Naive thymus-derived CD4-positive, alpha-beta T cell (primary cell): ENCODE measurements at regions not wholly inside any gene's neighbourhood (a gene's known extent, or its start where the extent isn't known, plus 50 kb on each side); places are given as distances from the start of the nearest gene placed in this dataset.
A peak's percentile ranks its signal among the peaks of the same experiment; 100 is the strongest.
"Not testable (repeated sequence)": the region's sequence is repeated elsewhere in the genome, so short reads cannot be mapped to it uniquely, and the experiment has no call there.

ENCODE experiments used
- ATAC-seq: fragments of 150-1000 bp; cut with Tn5 transposase; 2 replicates; pipeline ENCODE4 v1.10.0; 2021; ENCODE audit warnings: mild to moderate bottlenecking, moderate library complexity
- CTCF ChIA-PET: fragments of 350-600 bp; sonication (Branson Sonifier 250); formaldehyde crosslinking; loops from one replicate; lab custom pipeline; 2021; ENCODE audit warnings: antibody characterized with exemption; lab: Charles Lee
- POLR2A ChIA-PET: fragments of 350-600 bp; sonication (Branson Sonifier 250); formaldehyde crosslinking; loops from one replicate; lab custom pipeline; 2021; ENCODE audit warnings: antibody characterized with exemption, inconsistent platforms; lab: Charles Lee
- DNase-seq, 9 donors: peaks; one replicate each; pipeline versions ENCODE4 v3.0.0 to v3.0.0-alpha.2; 2020 to 2022; ENCODE audit warnings: mixed read lengths in 1 of 9
- H3K27ac ChIP-seq: one replicate; pipeline ENCODE4 v1.7.0; 2013; ENCODE audit warnings: mild to moderate bottlenecking, low read depth, low read length, moderate library complexity
- H3K27me3 ChIP-seq, 2 donors: one replicate each; pipeline ENCODE4 v1.7.0; 2013; ENCODE audit warnings: low read length in 2 of 2, mild to moderate bottlenecking in 2 of 2, moderate library complexity in 2 of 2; ENCODE audit not compliant: control insufficient read depth in 2 of 2, insufficient read depth in 2 of 2
- H3K36me3 ChIP-seq, 3 experiments: 1 replicate in 2 of 3; 2 replicates in 1 of 3; pipeline ENCODE4 v1.7.0; 2013; ENCODE audit warnings: low read length in 3 of 3, mild to moderate bottlenecking in 3 of 3, moderate library complexity in 1 of 3; ENCODE audit not compliant: insufficient read depth in 3 of 3, control insufficient read depth in 2 of 3
- H3K4me1 ChIP-seq, 2 donors: one replicate each; pipeline ENCODE4 v1.7.0; 2013; ENCODE audit warnings: low read length in 2 of 2, mild to moderate bottlenecking in 2 of 2, moderate library complexity in 1 of 2; ENCODE audit not compliant: control insufficient read depth in 2 of 2, insufficient read depth in 2 of 2
- H3K4me3 ChIP-seq: 2 replicates; pipeline ENCODE4 v1.7.0; 2013; ENCODE audit warnings: mild to moderate bottlenecking, low read length
- H3K9me3 ChIP-seq, 3 experiments: 1 replicate in 2 of 3; 2 replicates in 1 of 3; pipeline ENCODE4 v1.7.0; 2013; ENCODE audit warnings: low read length in 3 of 3; ENCODE audit not compliant: control insufficient read depth in 2 of 3
- H3K27ac Mint-ChIP-seq, 9 donors: one replicate each; pipeline ENCODE4 v1.8.0; 2020 to 2022; ENCODE audit warnings: mixed read lengths in 9 of 9, mild to moderate bottlenecking in 8 of 9, moderate library complexity in 5 of 9, inconsistent platforms in 2 of 9
- H3K27me3 Mint-ChIP-seq, 5 donors: one replicate each; pipeline ENCODE4 v1.8.0; 2021 to 2022; ENCODE audit warnings: mixed read lengths in 5 of 5, mild to moderate bottlenecking in 1 of 5
- H3K36me3 Mint-ChIP-seq, 5 donors: one replicate each; pipeline ENCODE4 v1.8.0; 2020 to 2022; ENCODE audit warnings: mixed read lengths in 5 of 5, mild to moderate bottlenecking in 3 of 5, inconsistent platforms in 1 of 5
- H3K4me1 Mint-ChIP-seq, 7 donors: one replicate each; pipeline ENCODE4 v1.8.0; 2020 to 2022; ENCODE audit warnings: mixed read lengths in 7 of 7, mild to moderate bottlenecking in 3 of 7, inconsistent platforms in 1 of 7
- H3K4me3 Mint-ChIP-seq, 10 donors: one replicate each; pipeline ENCODE4 v1.8.0; 2020 to 2022; ENCODE audit warnings: mild to moderate bottlenecking in 10 of 10, mixed read lengths in 10 of 10, moderate library complexity in 6 of 10, inconsistent platforms in 2 of 10
- H3K9me3 Mint-ChIP-seq, 11 donors: one replicate each; pipeline ENCODE4 v1.8.0; 2020 to 2022; ENCODE audit warnings: mixed read lengths in 11 of 11, mild to moderate bottlenecking in 4 of 11, inconsistent platforms in 1 of 11, moderate library complexity in 1 of 11
- intact Hi-C, 2 donors: fragments of 100-400 bp; cut with micrococcal nuclease; formaldehyde crosslinking; loops; one replicate each; pipeline ENCODE4 v1.15.1; 2023

- H3K4me3 Mint-ChIP-seq, H3K9me3 ChIP-seq, H3K4me1 ChIP-seq, H3K36me3 Mint-ChIP-seq, H3K27me3 ChIP-seq, CTCF ChIA-PET, H3K27ac ChIP-seq, H3K9me3 Mint-ChIP-seq, POLR2A ChIA-PET, H3K4me3 ChIP-seq, H3K4me1 Mint-ChIP-seq, H3K27ac Mint-ChIP-seq, H3K36me3 ChIP-seq, intact Hi-C loops: not testable (repeated sequence)
- DNase-seq (peak in 1 of 9 donors; percentile 4), ATAC-seq (peak; percentile 6)
- peaks cover 0 to 19% (median 0%) of the 10 kb centered on the region in 5 donors for H3K27me3 Mint-ChIP-seq
Observed at GRCh38 chr10:46782001-46782874, 129.0 kb upstream of the PTPN20 start.

DNA sequence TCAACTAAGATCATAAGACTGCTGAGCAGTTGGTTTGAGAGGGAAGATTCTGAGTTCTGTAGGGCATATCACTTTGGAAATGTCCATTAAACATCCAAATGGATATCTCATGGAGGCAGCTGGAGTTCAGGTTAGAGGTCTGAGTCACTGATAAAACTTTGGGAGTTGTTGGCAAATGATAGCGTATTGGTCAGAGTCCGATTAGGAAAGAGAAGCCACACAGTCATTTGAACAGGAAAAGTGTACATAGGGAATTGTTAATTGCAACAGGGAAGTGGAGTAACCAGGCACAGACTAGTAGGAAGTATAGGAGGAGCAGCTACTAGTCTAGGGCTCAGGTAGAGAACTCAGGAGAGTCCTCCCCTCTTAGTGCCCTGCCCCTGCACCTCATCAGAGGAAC lies 126.6 kb upstream of the PTPN20 start:
- H3K9me3 ChIP-seq, ATAC-seq, POLR2A ChIA-PET, H3K9me3 Mint-ChIP-seq, intact Hi-C loops, H3K27ac ChIP-seq, H3K36me3 ChIP-seq, H3K36me3 Mint-ChIP-seq, DNase-seq, H3K4me1 ChIP-seq, H3K27me3 ChIP-seq, CTCF ChIA-PET, H3K4me3 ChIP-seq, H3K4me1 Mint-ChIP-seq: not testable (repeated sequence)
- peaks cover 0 to 19% (median 0%) of the 10 kb centered on the region in 5 donors for H3K27me3 Mint-ChIP-seq
- H3K27ac Mint-ChIP-seq = peak overlapping the region in 1 of 9 donors; percentile 38
- H3K4me3 Mint-ChIP-seq = peak overlapping the region in 3 of 10 donors; percentile 18 to 76 (median 59)

GRCh38 chr10:46786125-46786517 lies 125.1 kb upstream of the PTPN20 start:
- H3K36me3 Mint-ChIP-seq, H3K27me3 ChIP-seq, CTCF ChIA-PET, H3K9me3 Mint-ChIP-seq, POLR2A ChIA-PET, H3K4me1 ChIP-seq, H3K9me3 ChIP-seq, H3K36me3 ChIP-seq, ATAC-seq, H3K4me1 Mint-ChIP-seq, intact Hi-C loops: not testable (repeated sequence)
- peak overlapping the region; percentile 66 for H3K4me3 ChIP-seq
- H3K27ac ChIP-seq = peak overlapping the region; percentile 40
- peaks cover 0 to 14% (median 0%) of the 10 kb centered on the region in 5 donors for H3K27me3 Mint-ChIP-seq
- peak in 1 of 9 donors; percentile 13 for DNase-seq
- peak overlapping the region in 3 of 9 donors; percentile 64 to 88 (median 83) for H3K27ac Mint-ChIP-seq
- peak overlapping the region in 9 of 10 donors; percentile 53 to 97 (median 77) for H3K4me3 Mint-ChIP-seq

GRCh38 chr10:46786518-46787320 lies 124.5 kb upstream of the PTPN20 start:
- peaks cover 0 to 11% (median 0%) of the 10 kb centered on the region in 5 donors for H3K27me3 Mint-ChIP-seq
- POLR2A ChIA-PET, CTCF ChIA-PET, H3K9me3 Mint-ChIP-seq, H3K9me3 ChIP-seq, H3K27me3 ChIP-seq, H3K4me1 Mint-ChIP-seq, intact Hi-C loops, H3K36me3 ChIP-seq, H3K36me3 Mint-ChIP-seq, H3K4me1 ChIP-seq: not testable (repeated sequence)
- H3K4me3 Mint-ChIP-seq = peak overlapping the region; percentile 86 to 97 (median 95)
- peak overlapping the region; percentile 66 for H3K4me3 ChIP-seq
- H3K27ac ChIP-seq = peak overlapping the region; percentile 40
- peak overlapping the region; percentile 63 to 95 (median 87) for H3K27ac Mint-ChIP-seq
- DNase-seq (peak in 8 of 9 donors; percentile 10 to 64 (median 43)), ATAC-seq (peak; percentile 70)

DNA sequence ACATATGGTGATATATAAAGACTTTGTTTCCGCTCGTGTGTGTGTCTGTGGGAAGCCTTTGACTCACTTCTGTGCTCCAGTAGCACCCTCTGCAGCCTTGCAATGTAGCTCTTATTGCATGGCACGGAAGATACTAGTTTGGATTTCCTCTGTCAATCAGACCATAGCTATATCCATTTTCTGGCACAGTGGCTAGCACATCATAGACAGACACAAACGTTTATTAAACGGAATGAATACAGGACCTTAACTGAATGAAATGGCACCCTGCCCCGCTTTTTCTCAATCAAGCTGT lies 124.0 kb upstream of the PTPN20 start:
- H3K4me3 Mint-ChIP-seq = peak overlapping the region; percentile 86 to 97 (median 95)
- ChIA-PET CTCF (no interaction called here), POLR2A (no interaction called here)
- peaks cover 0 to 11% (median 0%) of the 10 kb centered on the region in 5 donors for H3K27me3 Mint-ChIP-seq
- Histone ChIP-seq H3K36me3 (no peaks in the 10 kb centered on the region), H3K4me3 (peak overlapping the region; percentile 66), H3K27me3 (no peaks in the 10 kb centered on the region), H3K4me1 (no peaks in the 10 kb centered on the region), H3K27ac (no peak overlapping the region), H3K9me3 (no peaks in the 10 kb centered on the region)
- no peaks in the 10 kb centered on the region for H3K9me3 Mint-ChIP-seq
- peaks cover 0 to 5% (median 4%) of the 10 kb centered on the region in 7 donors for H3K4me1 Mint-ChIP-seq
- intact Hi-C loops = no loop called here
- no peaks in the 10 kb centered on the region for H3K36me3 Mint-ChIP-seq
- peak overlapping the region in 8 of 9 donors; percentile 63 to 95 (median 86) for H3K27ac Mint-ChIP-seq
- ATAC-seq (peak; percentile 55), DNase-seq (peak in 3 of 9 donors; percentile 10 to 42 (median 32))

GRCh38 chr10:46792657-46793357 lies 118.4 kb upstream of the PTPN20 start:
- H3K4me1 ChIP-seq, H3K27me3 Mint-ChIP-seq, ATAC-seq, H3K27me3 ChIP-seq, H3K27ac ChIP-seq, H3K27ac Mint-ChIP-seq, H3K36me3 ChIP-seq, H3K9me3 ChIP-seq, H3K36me3 Mint-ChIP-seq, H3K4me3 ChIP-seq, H3K4me3 Mint-ChIP-seq, CTCF ChIA-PET, POLR2A ChIA-PET, H3K4me1 Mint-ChIP-seq, intact Hi-C loops, H3K9me3 Mint-ChIP-seq, DNase-seq: not testable (repeated sequence)
